ENCODE measurements at regions not wholly inside any gene's neighbourhood (a gene's known extent, or its start where the extent isn't known, plus 50 kb on each side); places are given as distances from the start of the nearest gene placed in this dataset.

DNA sequence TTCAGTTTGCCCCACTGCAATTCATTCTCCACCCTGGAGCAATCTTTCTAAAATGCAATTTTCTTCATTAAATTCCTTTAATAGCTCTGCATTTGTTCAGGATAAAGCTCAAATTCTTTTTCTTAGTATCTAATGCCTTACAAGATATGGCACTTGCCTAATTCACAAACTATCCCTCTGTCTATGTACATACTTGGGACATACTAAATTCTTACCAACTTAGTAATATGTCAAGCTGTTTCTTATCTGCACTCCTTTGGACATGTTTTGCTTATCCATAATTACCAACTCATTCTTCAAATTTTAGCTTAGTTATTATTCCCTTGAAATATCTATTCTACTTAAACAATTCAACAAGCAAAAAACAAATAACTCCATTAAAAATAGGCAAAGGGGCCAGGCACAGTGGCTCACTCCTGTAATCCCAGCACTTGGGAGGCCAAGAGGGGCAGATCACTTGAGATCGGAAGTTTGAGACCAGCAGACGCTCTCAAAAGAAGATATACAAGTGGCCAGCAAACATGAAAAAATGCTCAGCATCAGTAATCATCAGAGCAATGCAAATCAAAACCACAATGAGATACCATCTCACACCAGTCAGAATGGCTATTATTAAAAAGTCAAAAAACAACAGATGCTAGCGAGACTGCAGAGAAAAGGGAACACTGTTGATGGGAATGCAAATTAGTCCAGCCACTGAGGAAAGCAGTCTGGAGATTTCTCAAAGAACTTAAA is 96.9 kb downstream of the FAM76B start:
- Histone ChIP-seq H3K4me3 (ENCODE audit: low read length in 3 of 3) (no peak overlapping the region), H3K27me3 (ENCODE audit: control insufficient read depth in 3 of 3, insufficient read depth in 3 of 3, low read length in 3 of 3) (no peaks in the 10 kb centered on the region), H3K9me3 (ENCODE audit: control insufficient read depth in 3 of 3, low read length in 3 of 3) (no peaks in the 10 kb centered on the region), H3K9ac (ENCODE audit: low read depth in 1 of 3, low read length in 3 of 3) (no peak overlapping the region), H3K36me3 (ENCODE audit: control insufficient read depth in 3 of 3, insufficient read depth in 3 of 3, low read length in 3 of 3) (no peaks in the 10 kb centered on the region), H3K4me1 (ENCODE audit: control insufficient read depth in 3 of 3, insufficient read depth in 3 of 3, low read length in 3 of 3) (peaks cover 2 to 3% (median 2%) of the 10 kb centered on the region in 3 donors), H3K27ac (ENCODE audit: low read depth, low read length) (no peak overlapping the region)

DNA sequence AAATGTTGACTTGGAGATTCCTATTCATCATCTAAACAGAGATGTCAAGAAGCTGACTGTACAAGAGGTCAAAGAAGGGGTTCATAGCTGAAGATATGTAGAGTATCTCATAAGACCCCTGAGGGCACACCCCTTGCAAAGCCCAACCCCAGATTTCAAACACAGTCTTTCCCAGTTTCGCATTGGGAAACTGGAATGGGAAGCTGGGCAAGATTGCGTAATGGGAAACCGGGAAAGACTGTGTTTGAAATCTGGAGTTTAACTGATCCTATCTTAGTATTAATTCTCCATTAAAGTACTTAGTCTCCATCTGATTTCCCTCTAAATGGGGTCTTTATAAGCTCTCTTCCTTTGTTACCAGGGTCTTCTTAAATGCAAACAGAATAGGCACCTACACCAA is 99.5 kb downstream of the FAM76B start:
- no peak overlapping the region for H3K4me3 ChIP-seq (ENCODE audit: low read length in 3 of 3)
- no peaks in the 10 kb centered on the region for H3K27me3 ChIP-seq (ENCODE audit: control insufficient read depth in 3 of 3, insufficient read depth in 3 of 3, low read length in 3 of 3)
- no peaks in the 10 kb centered on the region for H3K4me1 ChIP-seq (ENCODE audit: control insufficient read depth in 3 of 3, insufficient read depth in 3 of 3, low read length in 3 of 3)
- H3K9me3 ChIP-seq (ENCODE audit: control insufficient read depth in 3 of 3, low read length in 3 of 3): no peaks in the 10 kb centered on the region
- no peaks in the 10 kb centered on the region for H3K36me3 ChIP-seq (ENCODE audit: control insufficient read depth in 3 of 3, insufficient read depth in 3 of 3, low read length in 3 of 3)
- H3K27ac ChIP-seq (ENCODE audit: low read depth, low read length): no peak overlapping the region
- H3K9ac ChIP-seq (ENCODE audit: low read depth in 1 of 3, low read length in 3 of 3): no peak overlapping the region

DNA sequence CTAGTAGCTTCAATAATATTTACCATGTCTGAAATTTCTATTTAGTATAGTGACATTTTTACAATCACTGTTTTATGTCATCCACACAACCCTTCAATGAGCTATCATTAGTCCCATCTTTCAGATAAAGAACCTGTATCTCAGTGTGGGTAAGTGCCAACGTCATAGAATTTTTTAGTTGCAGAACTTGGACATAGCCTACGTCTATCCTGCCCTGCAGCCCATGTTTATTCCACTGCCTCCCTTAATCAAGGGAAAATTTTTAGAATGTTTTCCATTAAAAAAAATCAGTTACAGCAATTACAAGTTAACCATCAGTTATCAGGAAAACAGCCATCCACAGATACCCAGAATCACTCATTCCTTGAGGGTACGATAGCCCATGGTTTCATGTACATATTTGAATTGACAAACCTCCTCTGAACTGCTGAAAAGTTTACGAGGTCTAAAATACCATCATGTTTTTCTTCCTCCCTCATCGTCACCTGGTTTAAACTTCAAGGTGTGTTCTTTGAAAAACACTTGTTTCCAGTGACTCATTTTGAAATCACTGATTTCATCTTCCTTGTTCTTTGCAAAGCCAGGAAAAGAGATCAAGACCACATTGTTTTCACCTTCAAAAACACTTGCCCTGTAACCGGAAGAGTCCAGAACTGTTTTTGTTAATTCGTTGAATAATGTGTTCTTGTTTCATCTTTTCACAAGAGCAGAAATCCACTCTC is 100.9 kb downstream of the FAM76B start:
- Histone ChIP-seq H3K27ac (ENCODE audit: low read depth, low read length) (no peak overlapping the region), H3K36me3 (ENCODE audit: control insufficient read depth in 3 of 3, insufficient read depth in 3 of 3, low read length in 3 of 3) (no peaks in the 10 kb centered on the region), H3K27me3 (ENCODE audit: control insufficient read depth in 3 of 3, insufficient read depth in 3 of 3, low read length in 3 of 3) (no peaks in the 10 kb centered on the region), H3K4me3 (ENCODE audit: low read length in 3 of 3) (no peak overlapping the region), H3K9me3 (ENCODE audit: control insufficient read depth in 3 of 3, low read length in 3 of 3) (no peaks in the 10 kb centered on the region), H3K9ac (ENCODE audit: low read depth in 1 of 3, low read length in 3 of 3) (no peak overlapping the region), H3K4me1 (ENCODE audit: control insufficient read depth in 3 of 3, insufficient read depth in 3 of 3, low read length in 3 of 3) (no peaks in the 10 kb centered on the region)

DNA sequence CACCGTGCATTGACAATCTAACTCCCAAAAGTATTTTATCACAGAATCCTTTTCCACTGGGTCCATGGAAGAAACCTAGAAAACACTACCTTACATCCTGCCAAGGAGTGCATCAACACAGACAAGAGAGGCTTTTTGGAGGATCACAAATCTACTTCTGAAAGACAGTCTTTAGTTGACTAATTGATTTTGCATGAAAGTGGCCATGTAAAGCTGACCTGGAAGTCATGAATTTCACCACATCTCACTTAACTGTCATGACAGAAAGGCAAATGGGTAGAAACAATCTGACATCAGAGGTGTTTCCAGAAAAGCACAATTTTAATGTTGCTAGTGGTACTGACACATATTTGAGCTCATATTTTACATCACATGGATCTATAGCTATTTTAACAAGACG is 101.6 kb downstream of the FAM76B start:
- H3K27ac ChIP-seq (ENCODE audit: low read depth, low read length): no peak overlapping the region
- H3K4me1 ChIP-seq (ENCODE audit: control insufficient read depth in 3 of 3, insufficient read depth in 3 of 3, low read length in 3 of 3): no peaks in the 10 kb centered on the region
- no peaks in the 10 kb centered on the region for H3K9me3 ChIP-seq (ENCODE audit: control insufficient read depth in 3 of 3, low read length in 3 of 3)
- no peaks in the 10 kb centered on the region for H3K27me3 ChIP-seq (ENCODE audit: control insufficient read depth in 3 of 3, insufficient read depth in 3 of 3, low read length in 3 of 3)
- H3K4me3 ChIP-seq (ENCODE audit: low read length in 3 of 3): no peak overlapping the region
- H3K36me3 ChIP-seq (ENCODE audit: control insufficient read depth in 3 of 3, insufficient read depth in 3 of 3, low read length in 3 of 3): no peaks in the 10 kb centered on the region
- H3K9ac ChIP-seq (ENCODE audit: low read depth in 1 of 3, low read length in 3 of 3): no peak overlapping the region

DNA sequence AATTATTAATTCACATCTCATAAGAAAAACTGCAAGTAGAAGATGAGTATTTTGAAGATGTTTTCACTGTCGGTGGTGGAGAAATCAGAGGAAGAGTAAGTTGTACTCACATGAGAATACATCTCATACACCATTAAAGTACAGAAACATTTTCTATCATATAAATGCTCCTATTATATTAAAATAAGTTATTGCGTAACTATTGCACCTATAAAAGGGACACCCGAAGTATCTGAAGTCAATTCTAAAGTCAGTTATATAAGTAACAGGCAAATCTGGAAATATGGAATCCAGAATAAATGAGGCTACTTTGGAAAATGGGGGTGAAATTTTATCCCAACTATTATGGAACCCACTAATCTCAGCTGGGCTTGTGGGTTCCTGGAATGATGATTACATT is 103.3 kb downstream of the FAM76B start:
- Histone ChIP-seq H3K9me3 (ENCODE audit: control insufficient read depth in 3 of 3, low read length in 3 of 3) (no peaks in the 10 kb centered on the region), H3K27me3 (ENCODE audit: control insufficient read depth in 3 of 3, insufficient read depth in 3 of 3, low read length in 3 of 3) (no peaks in the 10 kb centered on the region), H3K9ac (ENCODE audit: low read depth in 1 of 3, low read length in 3 of 3) (no peak overlapping the region), H3K36me3 (ENCODE audit: control insufficient read depth in 3 of 3, insufficient read depth in 3 of 3, low read length in 3 of 3) (no peaks in the 10 kb centered on the region), H3K27ac (ENCODE audit: low read depth, low read length) (no peak overlapping the region), H3K4me1 (ENCODE audit: control insufficient read depth in 3 of 3, insufficient read depth in 3 of 3, low read length in 3 of 3) (peaks cover 0 to 3% (median 0%) of the 10 kb centered on the region in 3 donors), H3K4me3 (ENCODE audit: low read length in 3 of 3) (no peak overlapping the region)

DNA sequence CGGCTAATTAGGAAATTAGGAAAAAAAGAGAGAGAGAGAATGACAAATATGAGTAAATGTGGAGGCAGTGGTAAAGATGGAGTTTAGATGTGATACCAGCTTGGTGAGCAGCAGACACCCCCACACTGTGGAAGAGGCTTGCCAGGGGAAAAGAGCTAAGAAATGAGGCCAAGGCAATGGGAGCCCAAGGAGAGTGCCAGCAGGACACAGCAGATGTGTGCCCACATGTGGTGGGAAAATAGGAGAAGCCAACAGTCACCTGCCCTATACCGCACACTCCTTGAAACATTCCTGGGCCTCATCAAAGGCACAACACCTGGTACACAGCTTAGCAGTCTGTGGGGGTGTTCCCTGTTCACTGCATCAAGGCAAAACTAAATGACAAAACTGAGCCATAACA is 104.9 kb downstream of the FAM76B start:
- H3K27me3 ChIP-seq (ENCODE audit: control insufficient read depth in 3 of 3, insufficient read depth in 3 of 3, low read length in 3 of 3): no peaks in the 10 kb centered on the region
- H3K27ac ChIP-seq (ENCODE audit: low read depth, low read length): no peak overlapping the region
- peaks cover 2 to 4% (median 3%) of the 10 kb centered on the region in 3 donors for H3K4me1 ChIP-seq (ENCODE audit: control insufficient read depth in 3 of 3, insufficient read depth in 3 of 3, low read length in 3 of 3)
- no peaks in the 10 kb centered on the region for H3K36me3 ChIP-seq (ENCODE audit: control insufficient read depth in 3 of 3, insufficient read depth in 3 of 3, low read length in 3 of 3)
- no peaks in the 10 kb centered on the region for H3K9me3 ChIP-seq (ENCODE audit: control insufficient read depth in 3 of 3, low read length in 3 of 3)
- no peak overlapping the region for H3K9ac ChIP-seq (ENCODE audit: low read depth in 1 of 3, low read length in 3 of 3)
- no peak overlapping the region for H3K4me3 ChIP-seq (ENCODE audit: low read length in 3 of 3)

DNA sequence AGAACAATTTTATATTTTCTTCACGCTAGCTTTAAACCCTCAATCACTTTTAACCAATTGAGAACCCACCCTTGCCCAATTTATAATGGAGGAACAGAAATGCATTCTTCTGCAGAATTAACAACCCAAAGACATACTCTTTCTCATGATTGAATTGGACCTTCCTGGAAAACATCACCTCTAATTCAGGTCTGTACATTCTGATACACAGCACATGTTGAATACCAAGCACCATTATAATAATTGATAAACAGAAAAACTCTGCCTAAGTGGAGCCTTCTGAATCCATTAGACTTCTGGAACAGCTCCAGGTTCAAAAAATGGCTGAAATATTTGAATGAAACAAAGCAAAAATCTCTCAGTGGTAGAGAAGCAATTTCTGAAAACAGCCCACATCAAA is 105.4 kb downstream of the FAM76B start:
- Histone ChIP-seq H3K9ac (ENCODE audit: low read depth in 1 of 3, low read length in 3 of 3) (no peak overlapping the region), H3K9me3 (ENCODE audit: control insufficient read depth in 3 of 3, low read length in 3 of 3) (no peaks in the 10 kb centered on the region), H3K4me3 (ENCODE audit: low read length in 3 of 3) (no peak overlapping the region), H3K27ac (ENCODE audit: low read depth, low read length) (no peak overlapping the region), H3K27me3 (ENCODE audit: control insufficient read depth in 3 of 3, insufficient read depth in 3 of 3, low read length in 3 of 3) (no peaks in the 10 kb centered on the region), H3K4me1 (ENCODE audit: control insufficient read depth in 3 of 3, insufficient read depth in 3 of 3, low read length in 3 of 3) (peaks cover 2 to 4% (median 3%) of the 10 kb centered on the region in 3 donors), H3K36me3 (ENCODE audit: control insufficient read depth in 3 of 3, insufficient read depth in 3 of 3, low read length in 3 of 3) (no peaks in the 10 kb centered on the region)

DNA sequence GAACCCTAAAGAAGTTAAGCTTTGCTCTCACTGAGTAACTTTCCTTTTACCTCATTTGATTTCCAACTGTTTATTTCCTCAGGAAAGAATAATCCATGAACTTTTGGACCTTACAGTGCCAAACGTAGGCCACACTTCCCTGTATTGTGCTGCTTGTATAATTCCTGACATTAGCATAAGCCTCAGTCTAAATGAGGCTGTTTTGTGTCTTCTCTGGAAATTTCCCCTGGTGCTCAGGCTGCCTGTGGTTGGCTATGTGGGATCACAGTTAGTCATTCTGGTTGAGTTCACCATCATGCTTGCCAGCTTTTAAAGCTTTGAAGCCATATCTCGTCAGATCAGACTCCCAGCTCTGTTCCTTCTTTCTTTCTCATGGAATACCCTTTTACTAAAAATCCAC is 107.0 kb downstream of the FAM76B start:
- H3K9ac ChIP-seq (ENCODE audit: low read depth in 1 of 3, low read length in 3 of 3): no peak overlapping the region
- H3K36me3 ChIP-seq (ENCODE audit: control insufficient read depth in 3 of 3, insufficient read depth in 3 of 3, low read length in 3 of 3): no peaks in the 10 kb centered on the region
- H3K27me3 ChIP-seq (ENCODE audit: control insufficient read depth in 3 of 3, insufficient read depth in 3 of 3, low read length in 3 of 3): no peaks in the 10 kb centered on the region
- peaks cover 2 to 4% (median 3%) of the 10 kb centered on the region in 3 donors for H3K4me1 ChIP-seq (ENCODE audit: control insufficient read depth in 3 of 3, insufficient read depth in 3 of 3, low read length in 3 of 3)
- H3K9me3 ChIP-seq (ENCODE audit: control insufficient read depth in 3 of 3, low read length in 3 of 3): no peaks in the 10 kb centered on the region
- no peak overlapping the region for H3K27ac ChIP-seq (ENCODE audit: low read depth, low read length)
- no peak overlapping the region for H3K4me3 ChIP-seq (ENCODE audit: low read length in 3 of 3)

DNA sequence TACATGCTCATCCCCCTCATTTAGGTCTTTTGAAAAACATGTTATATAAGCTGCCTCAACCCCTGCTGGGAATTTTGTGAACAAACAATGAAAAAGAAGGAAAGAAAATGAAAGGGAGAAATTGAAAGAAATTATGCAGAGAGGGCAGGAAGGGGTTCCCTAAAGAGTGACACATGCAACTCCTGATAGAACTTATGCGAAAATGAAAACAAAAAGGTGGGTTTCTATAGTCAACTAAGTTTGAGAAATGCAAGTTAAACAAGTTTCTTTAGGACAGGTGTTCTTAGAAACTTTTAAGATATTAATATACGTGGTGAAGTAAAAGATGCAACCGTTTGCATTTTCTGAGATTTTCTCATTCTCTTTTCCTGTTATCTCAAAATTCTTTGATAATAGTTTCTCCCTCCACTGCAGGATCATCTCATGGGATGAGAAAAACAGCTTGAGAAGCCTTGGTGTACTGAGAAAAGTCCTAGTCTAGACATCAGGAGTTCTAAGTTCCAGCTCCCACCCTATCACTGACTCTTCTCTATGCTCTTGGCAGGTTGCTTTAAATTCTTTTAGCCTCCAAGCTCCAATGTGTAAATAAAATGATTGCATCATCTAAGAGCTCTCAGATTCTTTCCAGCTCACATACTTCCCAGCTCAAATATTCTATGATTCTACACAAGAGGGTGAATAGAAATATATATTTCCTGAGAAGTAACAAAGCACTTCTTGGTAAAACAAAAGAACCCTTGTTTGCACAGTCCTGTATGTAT is 109.2 kb downstream of the FAM76B start:
- no peak overlapping the region for H3K27ac ChIP-seq (ENCODE audit: low read depth, low read length)
- no peaks in the 10 kb centered on the region for H3K9me3 ChIP-seq (ENCODE audit: control insufficient read depth in 3 of 3, low read length in 3 of 3)
- no peak overlapping the region for H3K9ac ChIP-seq (ENCODE audit: low read depth in 1 of 3, low read length in 3 of 3)
- H3K27me3 ChIP-seq (ENCODE audit: control insufficient read depth in 3 of 3, insufficient read depth in 3 of 3, low read length in 3 of 3): no peaks in the 10 kb centered on the region
- no peaks in the 10 kb centered on the region for H3K36me3 ChIP-seq (ENCODE audit: control insufficient read depth in 3 of 3, insufficient read depth in 3 of 3, low read length in 3 of 3)
- no peak overlapping the region for H3K4me3 ChIP-seq (ENCODE audit: low read length in 3 of 3)
- H3K4me1 ChIP-seq (ENCODE audit: control insufficient read depth in 3 of 3, insufficient read depth in 3 of 3, low read length in 3 of 3): peaks cover 2 to 4% (median 3%) of the 10 kb centered on the region in 3 donors

DNA sequence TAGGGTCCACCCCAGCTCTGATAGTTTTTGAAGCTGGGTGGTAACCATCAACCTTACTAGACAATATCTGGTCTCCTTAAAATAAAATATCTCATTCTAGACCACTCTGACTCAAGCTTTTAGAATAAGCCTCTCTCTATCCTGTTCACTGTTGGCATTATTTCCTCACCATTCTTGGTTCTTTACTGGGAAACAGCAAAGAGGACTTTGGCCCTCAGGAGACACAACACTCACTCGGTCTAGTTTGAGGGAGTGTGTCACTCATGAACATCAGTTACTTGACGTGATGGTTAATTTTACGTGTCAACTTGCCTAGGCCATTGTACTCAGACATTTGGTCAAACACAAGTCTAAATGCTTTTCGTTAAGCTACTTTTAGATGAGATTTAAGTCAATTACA is 110.6 kb downstream of the FAM76B start:
- no peaks in the 10 kb centered on the region for H3K9me3 ChIP-seq (ENCODE audit: control insufficient read depth in 3 of 3, low read length in 3 of 3)
- no peak overlapping the region for H3K27ac ChIP-seq (ENCODE audit: low read depth, low read length)
- no peak overlapping the region for H3K9ac ChIP-seq (ENCODE audit: low read depth in 1 of 3, low read length in 3 of 3)
- no peak overlapping the region for H3K4me3 ChIP-seq (ENCODE audit: low read length in 3 of 3)
- H3K27me3 ChIP-seq (ENCODE audit: control insufficient read depth in 3 of 3, insufficient read depth in 3 of 3, low read length in 3 of 3): no peaks in the 10 kb centered on the region
- H3K4me1 ChIP-seq (ENCODE audit: control insufficient read depth in 3 of 3, insufficient read depth in 3 of 3, low read length in 3 of 3): peaks cover 2 to 4% (median 3%) of the 10 kb centered on the region in 3 donors
- no peaks in the 10 kb centered on the region for H3K36me3 ChIP-seq (ENCODE audit: control insufficient read depth in 3 of 3, insufficient read depth in 3 of 3, low read length in 3 of 3)
